KMS-11 (cell line): ENCODE measurements at regions not wholly inside any gene's neighbourhood (a gene's known extent, or its start where the extent isn't known, plus 50 kb on each side); places are given as distances from the start of the nearest gene placed in this dataset.
"Not testable (repeated sequence)": the region's sequence is repeated elsewhere in the genome, so short reads cannot be mapped to it uniquely, and the experiment has no call there.

Experiments used
- H2AFZ ChIP-seq: fragments of 200-600 bp; sonication (generic); 2 replicates; pipeline ENCODE4 v1.6.1; 2016; ENCODE audit warnings: antibody characterized with exemption, mixed run types, low read depth
- H3K27ac ChIP-seq: fragments of 200-600 bp; sonication (generic); 2 replicates; pipeline ENCODE4 v1.6.1; 2016; ENCODE audit warnings: mild to moderate bottlenecking, mixed run types
- H3K27me3 ChIP-seq: fragments of 200-600 bp; sonication (generic); 2 replicates; pipeline ENCODE4 v1.6.1; 2017; ENCODE audit warnings: mild to moderate bottlenecking, low read depth, mixed run types, moderate library complexity; ENCODE audit not compliant: insufficient read depth
- H3K36me3 ChIP-seq: fragments of 200-600 bp; sonication (generic); 2 replicates; pipeline ENCODE4 v1.6.1; 2017; ENCODE audit warnings: mild to moderate bottlenecking, mixed run types; ENCODE audit not compliant: insufficient read depth
- H3K4me1 ChIP-seq: fragments of 200-600 bp; sonication (generic); 2 replicates; pipeline ENCODE4 v1.6.1; 2016; ENCODE audit warnings: mild to moderate bottlenecking, low read depth, mixed run types; ENCODE audit not compliant: poor library complexity, severe bottlenecking
- H3K4me2 ChIP-seq: fragments of 200-600 bp; sonication (generic); 2 replicates; pipeline ENCODE4 v1.7.0; 2016; ENCODE audit warnings: mild to moderate bottlenecking, mixed run types
- H3K4me3 ChIP-seq: fragments of 200-600 bp; sonication (generic); IDR thresholded peaks from 2 replicates; pipeline ENCODE4 v1.6.1; 2017; ENCODE audit warnings: low read depth, low read length, mixed read lengths; ENCODE audit not compliant: insufficient read depth
- H3K79me2 ChIP-seq: fragments of 200-600 bp; sonication (generic); 2 replicates; pipeline ENCODE4 v1.6.1; 2016; ENCODE audit warnings: low read depth, mixed run types; ENCODE audit not compliant: insufficient read depth
- H3K9ac ChIP-seq: fragments of 200-600 bp; sonication (generic); 2 replicates; pipeline ENCODE4 v1.6.1; 2016; ENCODE audit warnings: mild to moderate bottlenecking, mixed run types
- H4K20me1 ChIP-seq: fragments of 200-600 bp; sonication (generic); 2 replicates; pipeline ENCODE4 v1.6.1; 2016; ENCODE audit warnings: mild to moderate bottlenecking, mixed run types; ENCODE audit not compliant: insufficient read depth
- TF ChIP-seq, protein P1 (sequence below): fragments of 200-600 bp; sonication (generic); conservative IDR thresholded peaks from 2 replicates; pipeline ENCODE4 v1.6.1; 2017; ENCODE audit warnings: low read depth, mild to moderate bottlenecking, antibody characterized with exemption, low read length, moderate library complexity, mixed read lengths

DNA sequence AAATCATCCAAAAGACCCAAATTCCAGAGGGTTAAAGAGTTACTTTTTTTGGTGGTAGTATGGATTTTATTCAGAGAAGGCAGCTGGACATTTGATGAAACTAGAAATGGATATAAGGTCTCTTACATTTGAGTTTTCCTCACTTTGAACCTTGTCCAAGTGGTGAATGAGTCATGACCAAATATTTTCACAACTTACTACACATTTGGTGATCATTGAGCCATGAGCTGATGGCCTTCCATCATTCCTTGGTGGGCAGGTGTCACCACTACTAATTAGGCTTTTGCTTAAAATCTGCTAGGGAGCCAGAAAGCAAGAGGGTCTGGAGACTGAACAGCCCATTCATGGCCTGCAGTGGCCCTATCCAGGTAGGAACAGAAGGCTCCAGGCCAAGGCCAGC lies 620.2 kb upstream of the INTU start:
- no peaks in the 10 kb centered on the region for H3K27me3 ChIP-seq
- H3K9ac ChIP-seq, result no peak overlapping the region
- no peaks in the 10 kb centered on the region for H4K20me1 ChIP-seq
- no peak overlapping the region for H3K27ac ChIP-seq
- no peak overlapping the region for H2AFZ ChIP-seq
- H3K4me3 ChIP-seq, result no peak overlapping the region
- H3K36me3 ChIP-seq, result no peaks in the 10 kb centered on the region
- no peaks in the 10 kb centered on the region for H3K79me2 ChIP-seq
- no peaks in the 10 kb centered on the region for H3K4me1 ChIP-seq
- TF ChIP-seq, protein P1, sequence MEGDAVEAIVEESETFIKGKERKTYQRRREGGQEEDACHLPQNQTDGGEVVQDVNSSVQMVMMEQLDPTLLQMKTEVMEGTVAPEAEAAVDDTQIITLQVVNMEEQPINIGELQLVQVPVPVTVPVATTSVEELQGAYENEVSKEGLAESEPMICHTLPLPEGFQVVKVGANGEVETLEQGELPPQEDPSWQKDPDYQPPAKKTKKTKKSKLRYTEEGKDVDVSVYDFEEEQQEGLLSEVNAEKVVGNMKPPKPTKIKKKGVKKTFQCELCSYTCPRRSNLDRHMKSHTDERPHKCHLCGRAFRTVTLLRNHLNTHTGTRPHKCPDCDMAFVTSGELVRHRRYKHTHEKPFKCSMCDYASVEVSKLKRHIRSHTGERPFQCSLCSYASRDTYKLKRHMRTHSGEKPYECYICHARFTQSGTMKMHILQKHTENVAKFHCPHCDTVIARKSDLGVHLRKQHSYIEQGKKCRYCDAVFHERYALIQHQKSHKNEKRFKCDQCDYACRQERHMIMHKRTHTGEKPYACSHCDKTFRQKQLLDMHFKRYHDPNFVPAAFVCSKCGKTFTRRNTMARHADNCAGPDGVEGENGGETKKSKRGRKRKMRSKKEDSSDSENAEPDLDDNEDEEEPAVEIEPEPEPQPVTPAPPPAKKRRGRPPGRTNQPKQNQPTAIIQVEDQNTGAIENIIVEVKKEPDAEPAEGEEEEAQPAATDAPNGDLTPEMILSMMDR, result no peak
- H3K4me2 ChIP-seq, result no peak overlapping the region

DNA sequence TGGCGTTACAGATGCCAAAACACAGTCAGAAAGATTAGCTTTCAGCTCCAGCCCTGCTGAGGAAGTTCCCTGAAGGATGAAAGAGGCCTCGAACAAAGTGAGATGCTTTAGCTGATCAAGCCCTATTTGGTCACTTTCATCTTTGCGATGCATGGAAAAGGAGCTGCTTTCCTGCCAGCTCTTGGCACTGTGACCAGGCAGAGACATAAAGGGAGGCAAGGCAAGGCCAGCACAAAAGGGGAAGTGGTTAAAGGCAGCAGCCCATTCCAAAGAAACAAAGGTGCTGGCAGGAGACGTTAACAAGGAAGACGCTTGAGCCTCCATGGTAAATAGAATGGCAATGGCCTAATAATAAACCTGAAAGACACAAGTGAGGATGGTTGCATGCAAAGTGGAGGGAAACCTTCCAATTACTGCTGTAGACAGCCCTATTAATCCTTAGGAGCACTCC lies 617.1 kb upstream of the INTU start:
- Histone ChIP-seq H3K4me3 (no peak overlapping the region), H2AFZ (no peak overlapping the region), H3K79me2 (no peaks in the 10 kb centered on the region), H3K36me3 (no peaks in the 10 kb centered on the region), H3K27ac (no peak overlapping the region), H3K4me2 (no peak overlapping the region), H3K9ac (no peak overlapping the region), H3K4me1 (no peaks in the 10 kb centered on the region), H4K20me1 (no peaks in the 10 kb centered on the region), H3K27me3 (no peaks in the 10 kb centered on the region)
- TF ChIP-seq, protein P1, result no peak

DNA sequence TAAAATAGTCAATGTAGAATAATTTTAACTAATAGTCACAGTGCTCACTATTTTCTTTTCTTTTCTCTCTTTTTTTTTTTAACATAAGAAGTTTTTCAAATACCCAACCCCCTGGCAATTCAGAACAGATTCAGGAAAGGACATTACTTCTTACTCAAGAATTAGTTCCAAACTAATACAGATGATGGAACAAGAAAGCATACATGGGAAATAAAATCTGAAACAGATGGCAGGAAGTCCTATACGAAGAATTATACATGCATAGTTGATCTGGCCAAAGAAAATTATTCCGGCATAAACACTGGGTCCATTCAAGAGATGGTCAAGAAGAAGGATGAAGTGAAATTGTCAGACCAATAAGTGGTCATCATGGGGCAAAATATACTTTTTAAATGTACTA lies 614.4 kb upstream of the INTU start:
- TF ChIP-seq, protein P1, result no peak
- H3K4me3 ChIP-seq, result no peak overlapping the region

DNA sequence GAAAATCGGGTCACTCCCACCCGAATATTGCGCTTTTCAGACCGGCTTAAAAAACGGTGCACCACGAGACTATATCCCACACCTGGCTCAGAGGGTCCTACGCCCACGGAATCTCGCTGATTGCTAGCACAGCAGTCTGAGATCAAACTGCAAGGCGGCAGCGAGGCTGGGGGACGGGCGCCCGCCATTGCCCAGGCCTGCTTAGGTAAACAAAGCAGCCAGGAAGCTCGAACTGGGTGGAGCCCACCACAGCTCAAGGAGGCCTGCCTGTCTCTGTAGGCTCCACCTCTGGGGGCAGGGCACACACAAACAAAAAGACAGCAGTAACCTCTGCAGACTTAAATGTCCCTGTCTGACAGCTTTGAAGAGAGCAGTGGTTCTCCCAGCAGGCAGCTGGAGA lies 611.9 kb upstream of the INTU start:
- H3K36me3 ChIP-seq, H2AFZ ChIP-seq, H3K4me1 ChIP-seq, H3K79me2 ChIP-seq, H4K20me1 ChIP-seq, H3K4me3 ChIP-seq, H3K27ac ChIP-seq, H3K9ac ChIP-seq, H3K4me2 ChIP-seq, H3K27me3 ChIP-seq: not testable (repeated sequence)

More for the DNA sequence above, 614.4 kb upstream of the INTU start:
- Histone ChIP-seq H3K4me1 (no peaks in the 10 kb centered on the region), H4K20me1 (no peaks in the 10 kb centered on the region), H3K9ac (no peak overlapping the region), H3K36me3 (no peaks in the 10 kb centered on the region), H2AFZ (no peak overlapping the region), H3K27me3 (no peaks in the 10 kb centered on the region), H3K27ac (no peak overlapping the region), H3K79me2 (no peaks in the 10 kb centered on the region), H3K4me2 (no peak overlapping the region)

DNA sequence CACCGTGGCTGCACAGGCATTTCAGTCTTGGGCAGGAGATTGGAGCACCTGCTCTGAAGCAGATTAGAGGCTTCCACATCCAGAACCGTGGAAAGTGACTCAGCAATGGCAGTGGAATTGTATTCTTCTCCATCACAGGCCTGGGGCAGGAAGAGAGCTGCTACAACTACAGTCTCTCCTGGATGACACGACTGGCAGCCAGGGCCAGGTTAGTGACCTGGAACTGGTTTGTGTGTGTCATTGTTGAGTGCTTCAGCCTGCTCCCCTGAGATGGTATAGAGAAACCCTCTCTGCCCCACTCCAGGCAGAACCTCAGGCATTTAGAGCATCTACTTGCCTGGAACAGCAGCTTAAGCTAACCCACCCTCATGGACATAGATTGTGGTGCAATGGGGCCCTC lies 596.5 kb upstream of the INTU start:
- no peak overlapping the region for H3K27ac ChIP-seq
- no peak overlapping the region for H3K4me3 ChIP-seq
- H3K36me3 ChIP-seq, result no peaks in the 10 kb centered on the region
- no peak overlapping the region for H2AFZ ChIP-seq
- no peaks in the 10 kb centered on the region for H4K20me1 ChIP-seq
- no peaks in the 10 kb centered on the region for H3K79me2 ChIP-seq
- H3K4me2 ChIP-seq, result no peak overlapping the region
- no peaks in the 10 kb centered on the region for H3K4me1 ChIP-seq
- no peak overlapping the region for H3K9ac ChIP-seq
- H3K27me3 ChIP-seq, result no peaks in the 10 kb centered on the region
- TF ChIP-seq, protein P1, result no peak
